Dedifferentiated amniotic fluid mesenchymal stem cell (primary cell): ENCODE measurements at regions not wholly inside any gene's neighbourhood (a gene's known extent, or its start where the extent isn't known, plus 50 kb on each side); places are given as distances from the start of the nearest gene placed in this dataset.

Experiments
- DNase-seq: peaks from one replicate; pipeline ENCODE4 v3.0.0-alpha.2; 2016; ENCODE audit errors: extremely low spot score

DNA sequence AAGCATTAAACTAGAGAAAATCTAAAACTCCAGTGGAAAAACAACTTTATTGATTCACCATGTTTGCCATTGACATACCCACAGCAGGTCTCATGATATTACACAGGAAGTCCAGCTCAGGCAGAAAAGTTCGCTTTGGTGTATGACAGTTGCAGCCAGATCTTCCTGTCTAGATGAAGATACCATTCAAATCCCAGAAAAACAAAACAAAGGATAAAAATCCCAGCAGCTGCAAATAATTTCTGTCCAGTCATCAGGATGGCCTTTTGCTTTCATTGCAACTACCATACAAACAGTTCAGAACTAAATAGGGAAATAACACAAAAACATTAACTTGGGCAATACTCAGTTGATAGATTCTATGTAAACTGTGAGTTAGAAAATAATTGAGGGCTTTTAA, 136.0 kb upstream of the NREP start:
- no peak for DNase-seq

DNA sequence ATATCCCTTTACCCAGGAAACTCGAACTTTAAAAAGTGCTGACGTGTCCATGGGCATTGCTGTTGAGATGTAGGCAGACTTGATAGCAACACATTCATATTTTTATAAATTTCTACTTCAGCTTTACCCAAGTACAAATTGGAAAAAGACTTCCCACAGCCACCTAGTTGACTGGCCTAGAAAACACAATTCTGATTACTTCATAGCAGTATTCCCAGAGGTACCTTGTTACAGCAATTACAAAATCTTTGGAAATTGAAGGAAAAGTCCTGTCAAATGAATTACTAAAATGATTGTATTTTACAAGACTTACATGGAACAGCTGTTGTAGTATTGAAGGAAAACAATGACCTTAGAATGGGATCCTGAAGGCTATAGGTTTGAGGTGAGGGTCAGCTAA, 130.7 kb upstream of the NREP start:
- no peak for DNase-seq

DNA sequence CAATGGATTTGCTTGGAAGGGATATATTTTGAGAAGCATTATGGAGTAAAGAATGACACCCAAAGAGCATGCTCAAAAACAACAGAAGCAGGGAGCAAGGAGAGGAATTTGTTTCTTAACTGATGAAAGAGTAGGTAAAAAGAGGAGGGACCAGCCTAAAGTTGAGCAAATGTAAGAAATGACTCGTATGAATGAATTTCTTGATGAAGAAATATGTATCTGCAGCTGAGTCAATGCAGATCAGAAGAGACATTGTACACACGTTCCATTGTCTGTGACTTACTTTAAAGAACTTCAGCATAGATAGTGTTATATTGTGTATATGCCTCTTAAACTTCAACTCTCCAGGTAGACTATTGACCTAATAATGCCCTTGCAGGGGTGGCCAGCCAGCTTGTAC, 112.7 kb upstream of the NREP start:
- peak; percentile 51 for DNase-seq

DNA sequence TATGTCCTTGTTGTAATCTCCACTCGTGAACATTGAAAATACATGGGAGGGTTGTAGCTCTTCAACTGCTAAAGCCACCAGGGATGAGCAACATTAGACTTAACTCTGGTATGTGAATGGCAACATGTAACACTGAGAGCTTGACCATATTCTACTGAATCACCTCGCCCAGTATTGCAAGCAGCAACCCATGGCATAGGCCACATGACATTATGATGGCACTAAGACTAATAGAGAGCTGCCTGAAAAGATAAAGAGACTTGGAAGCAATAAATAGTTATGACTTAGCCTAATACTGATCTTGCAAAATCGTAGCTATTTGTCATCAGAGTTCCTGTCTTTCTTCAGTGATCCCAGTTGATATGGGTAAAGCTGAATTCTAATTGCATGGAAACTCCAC, 108.4 kb upstream of the NREP start:
- DNase-seq = no peak

DNA sequence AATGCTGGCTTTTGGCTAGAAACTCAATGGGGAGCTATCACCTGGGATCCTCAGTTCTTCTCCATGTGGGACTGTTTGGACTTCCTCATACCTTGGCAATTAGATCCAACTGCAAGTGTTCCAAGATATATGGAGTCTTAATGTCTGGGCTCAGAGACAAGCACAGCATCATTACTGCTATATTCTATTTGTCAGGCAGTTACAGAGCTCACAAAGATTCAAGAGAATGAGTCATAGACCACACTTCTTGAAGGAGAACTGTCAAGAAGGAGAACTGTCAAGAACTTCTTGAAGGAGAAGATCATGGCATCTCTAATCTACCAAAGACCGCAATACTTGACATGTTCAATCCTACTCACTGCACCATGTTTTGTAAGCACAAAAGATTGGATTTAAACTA, 106.8 kb upstream of the NREP start:
- DNase-seq = no peak

DNA sequence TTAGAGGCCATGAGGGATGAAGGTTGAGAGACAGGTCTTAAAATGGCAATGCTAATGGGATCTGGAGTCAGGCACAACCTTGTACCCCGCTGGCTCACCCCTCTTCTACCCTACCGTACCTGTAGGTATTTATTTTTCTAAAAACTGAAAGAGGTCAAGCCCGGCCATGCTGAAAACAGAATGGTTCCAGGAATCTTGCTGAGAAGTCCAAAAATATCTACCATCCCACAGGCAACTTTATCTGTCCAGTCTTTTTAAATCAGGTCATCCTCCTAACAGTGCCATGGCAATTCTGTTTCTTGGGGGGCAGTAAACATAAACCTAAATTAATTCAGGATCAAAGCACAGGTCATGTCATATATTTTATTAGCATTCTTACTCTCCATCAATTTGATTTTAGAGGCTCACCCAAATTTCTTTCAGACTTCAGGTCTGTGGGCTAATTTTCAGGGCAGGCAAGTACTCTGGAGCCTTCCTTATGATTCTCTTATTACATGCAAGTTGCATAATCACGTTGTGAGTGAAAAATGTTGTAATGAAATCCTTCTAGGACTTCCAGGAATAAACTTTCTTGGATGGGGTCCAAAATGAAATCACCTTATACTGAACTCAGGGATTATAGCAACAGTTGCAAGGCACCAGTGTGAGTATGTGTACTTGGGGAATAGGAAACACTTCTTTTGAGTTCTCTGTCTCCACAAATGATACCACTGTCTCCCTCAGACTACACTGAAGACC, 102.7 kb upstream of the NREP start:
- peak; percentile 90 for DNase-seq

DNA sequence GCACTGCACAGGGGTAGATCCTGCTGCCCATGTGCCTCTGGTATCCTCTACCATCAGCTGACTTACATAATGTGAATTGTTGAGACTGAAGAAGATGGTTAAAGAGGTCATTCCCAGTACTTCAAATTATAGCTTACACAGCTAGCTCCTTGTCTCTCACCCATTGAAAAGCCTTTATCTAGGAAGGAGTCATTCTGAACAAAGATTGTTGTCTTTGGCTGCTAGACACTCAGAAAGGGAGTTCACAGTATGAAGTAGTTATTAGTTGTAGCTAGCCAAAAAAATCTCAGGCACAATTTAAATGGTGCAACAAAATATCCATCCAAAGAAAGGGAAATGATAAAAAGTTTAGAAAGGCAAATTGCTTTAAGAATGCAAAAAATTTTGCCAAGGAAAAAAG, 102.0 kb upstream of the NREP start:
- peak; percentile 58 for DNase-seq

DNA sequence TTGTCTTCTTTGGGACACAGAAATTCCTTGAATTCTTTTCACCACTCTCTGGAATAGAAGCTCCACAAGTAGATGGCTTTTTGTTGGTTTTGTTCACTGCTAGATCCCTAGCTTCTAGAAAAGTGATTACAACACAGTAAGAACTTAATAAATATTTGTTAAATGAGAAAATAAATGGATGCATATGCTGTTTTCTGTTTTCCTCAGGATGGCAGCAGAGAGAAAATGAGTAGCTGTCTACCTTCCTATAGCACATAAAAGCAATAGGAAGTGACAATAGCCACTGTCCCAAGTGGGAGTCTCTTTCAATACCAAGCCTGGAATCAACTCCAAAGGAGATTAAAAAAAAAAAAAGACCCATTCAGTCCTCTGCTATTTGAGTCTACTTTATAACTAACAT, 100.6 kb upstream of the NREP start:
- no peak for DNase-seq

DNA sequence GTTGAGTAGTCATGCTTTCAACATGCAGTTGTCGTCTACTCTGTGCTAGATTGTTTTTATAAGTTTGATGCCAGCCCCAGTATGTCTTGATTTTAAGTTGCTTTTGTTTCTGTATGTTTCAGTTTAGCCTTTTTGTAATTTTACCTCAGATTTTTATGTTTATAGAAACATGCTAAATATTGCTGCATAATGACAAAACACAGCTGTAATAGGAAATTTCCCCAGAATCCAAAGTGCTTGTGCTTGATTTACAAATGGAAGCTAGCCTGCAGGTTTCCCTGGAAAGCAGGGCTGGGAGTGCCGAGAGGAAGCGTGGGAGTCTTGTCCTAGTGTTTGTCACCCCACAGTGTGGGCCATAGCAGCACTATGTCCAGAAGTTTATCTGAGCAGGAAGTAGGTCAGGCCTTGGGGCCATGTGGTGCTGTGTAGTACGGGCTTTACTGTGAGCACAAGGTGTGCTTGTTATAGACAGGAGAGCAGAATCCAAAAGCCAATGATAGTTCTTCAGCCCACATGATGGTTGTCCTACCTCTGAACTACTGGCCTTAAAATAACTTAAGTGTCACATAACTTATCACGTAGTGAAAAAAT, 100.0 kb upstream of the NREP start:
- DNase-seq = no peak

DNA sequence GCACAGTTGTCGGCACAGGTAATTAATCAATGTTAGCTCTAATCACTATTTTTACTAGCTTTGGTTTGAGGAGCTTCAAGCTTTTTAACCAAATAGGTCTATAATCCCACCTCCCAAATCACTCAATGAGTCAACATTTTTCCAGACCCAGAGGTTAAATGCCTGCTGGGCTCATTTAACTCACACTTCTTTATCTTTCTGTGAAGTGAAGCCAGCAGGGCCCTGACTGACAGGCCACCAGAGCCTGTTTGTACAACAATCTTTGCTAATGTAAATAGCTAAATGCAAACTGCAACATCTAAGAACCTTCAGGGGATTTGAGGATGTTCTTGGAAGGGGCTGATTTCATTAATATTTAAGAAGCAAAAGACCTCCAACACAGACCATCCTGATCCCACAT, 98.4 kb upstream of the NREP start:
- no peak for DNase-seq

DNA sequence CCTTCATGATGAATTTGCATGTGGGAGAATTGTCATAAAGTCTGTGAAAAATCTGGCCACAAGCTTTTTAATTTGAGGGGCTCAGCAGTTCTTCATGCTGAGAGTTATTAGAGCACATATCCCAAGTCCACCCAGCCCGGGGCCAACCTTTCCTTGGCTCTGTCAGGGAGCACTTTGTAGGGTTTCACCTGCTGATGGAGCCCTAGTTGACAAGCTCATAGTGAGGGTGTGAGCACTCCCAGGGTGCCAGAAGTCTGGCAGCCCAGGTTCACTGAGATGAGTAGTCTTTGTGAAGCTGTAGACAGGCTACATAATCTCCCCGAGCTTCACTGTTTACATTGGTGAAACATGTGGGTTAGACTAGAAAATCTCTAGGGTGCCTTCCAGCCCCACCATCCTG, 97.2 kb upstream of the NREP start:
- DNase-seq = no peak

DNA sequence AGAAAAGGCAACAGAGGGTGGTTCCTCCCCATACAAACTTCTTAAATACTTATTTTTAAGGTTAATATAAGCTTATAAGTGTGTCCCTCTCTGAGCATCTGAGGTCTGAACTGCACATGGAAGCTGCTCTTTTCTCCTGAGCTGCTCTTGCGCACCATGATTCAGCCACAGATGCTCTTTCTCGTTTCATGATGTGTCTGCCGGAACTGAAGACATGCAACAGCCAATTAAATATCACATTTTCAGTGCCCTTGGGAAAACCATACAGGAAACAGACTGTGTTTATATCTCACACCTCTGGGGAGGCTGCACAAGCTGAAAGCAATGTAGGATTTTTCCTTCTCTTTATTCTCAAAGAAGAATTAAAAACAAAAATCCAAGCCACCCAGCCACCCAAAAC, 96.8 kb upstream of the NREP start:
- no peak for DNase-seq

DNA sequence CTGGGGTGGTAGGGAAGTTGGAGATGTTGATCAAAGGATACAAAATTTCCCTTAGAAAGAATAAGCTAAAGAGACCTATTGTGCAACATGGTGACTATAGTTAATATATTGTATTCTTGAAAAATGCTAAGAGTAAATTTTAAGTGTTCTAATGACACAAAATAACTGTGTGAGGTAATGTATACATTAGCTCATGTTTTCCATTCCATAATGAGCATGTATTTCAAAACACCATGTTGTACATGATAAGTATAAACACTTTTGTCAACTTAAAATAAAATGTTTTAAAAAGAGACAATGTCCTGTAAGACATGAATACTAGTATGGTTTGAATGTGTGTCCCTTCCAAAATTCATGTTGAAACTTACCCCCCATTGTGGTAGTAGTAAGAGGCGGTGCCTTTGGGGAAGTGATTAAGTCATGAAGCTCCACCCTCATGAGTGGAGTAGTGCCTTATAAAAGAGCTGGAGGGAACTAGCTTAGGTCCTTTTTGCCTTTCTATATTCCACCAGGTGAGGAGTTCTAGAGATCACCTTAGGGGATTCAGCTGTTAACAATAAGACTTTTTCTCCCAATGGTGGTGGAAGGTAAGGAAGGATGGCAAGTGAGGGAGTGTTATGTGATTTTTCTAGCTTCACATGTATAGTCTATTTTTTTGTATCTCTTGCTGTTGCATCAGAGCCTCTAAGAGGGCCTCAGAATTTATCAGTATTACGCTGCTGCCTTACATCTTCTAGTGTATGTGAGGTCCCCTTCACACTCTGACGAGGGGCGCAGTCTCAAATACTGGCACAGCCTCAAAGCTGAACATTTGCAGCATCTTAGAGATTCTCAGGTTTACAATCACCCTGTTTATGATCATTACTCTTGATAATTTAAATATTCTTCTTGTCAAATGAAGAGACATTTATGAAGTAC, 94.9 kb upstream of the NREP start:
- no peak for DNase-seq

DNA sequence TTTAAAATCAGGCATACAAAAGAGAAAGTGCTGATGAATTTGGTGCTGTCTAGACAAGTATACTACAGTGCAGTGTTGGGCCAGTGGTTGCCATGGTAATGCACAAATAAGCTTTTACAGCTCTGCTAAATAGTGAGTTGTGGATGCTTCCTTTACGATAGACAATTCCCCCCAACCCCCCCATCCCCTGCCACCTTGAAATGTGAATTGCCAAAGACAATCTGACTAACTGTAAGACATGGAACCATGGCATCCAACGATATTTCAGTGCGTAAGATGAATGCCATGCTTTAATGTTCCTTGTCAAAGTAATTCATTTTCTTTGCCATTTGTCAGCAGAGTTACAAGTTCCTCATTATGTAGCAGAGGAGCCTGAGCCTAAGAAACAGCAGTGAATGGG, 91.5 kb upstream of the NREP start:
- DNase-seq = no peak

DNA sequence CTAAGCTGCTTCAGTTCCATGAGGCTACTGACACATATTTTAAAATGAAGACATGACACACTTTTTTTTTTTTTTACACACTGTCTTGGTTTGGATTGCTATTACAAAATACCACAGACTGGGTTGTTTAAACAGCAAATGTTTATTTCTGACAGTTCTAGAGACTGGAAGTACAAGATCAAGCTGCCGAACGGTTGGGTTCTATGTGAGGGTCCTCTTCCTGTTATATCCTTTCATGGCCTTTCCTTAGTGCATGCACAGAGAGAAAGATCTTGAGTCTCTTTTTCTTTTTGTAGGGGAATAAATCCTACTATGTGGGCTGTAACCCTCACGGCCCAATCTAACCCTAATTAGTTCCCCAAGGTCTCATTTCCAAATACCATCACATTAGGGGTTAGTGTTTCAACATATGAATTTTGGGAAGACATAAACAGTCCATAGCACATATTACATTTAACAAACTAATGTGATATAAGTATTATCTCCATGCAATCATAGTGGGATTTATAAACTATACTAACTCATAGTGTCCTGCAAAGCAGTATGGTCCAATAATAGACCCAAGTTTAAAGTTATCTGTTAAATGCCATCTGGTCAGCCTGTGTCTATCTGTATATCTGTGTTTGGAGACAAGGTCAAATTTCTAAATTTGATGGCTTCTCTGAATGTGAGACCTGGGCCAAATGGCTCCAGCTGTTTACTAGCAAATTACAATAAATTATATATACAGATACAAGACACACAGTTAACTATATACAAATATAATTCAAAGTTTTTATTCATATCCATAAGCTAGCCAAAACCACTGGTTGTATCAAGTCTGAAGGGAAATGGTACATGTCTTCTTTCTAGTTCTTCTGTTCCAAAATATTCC, 90.3 kb upstream of the NREP start:
- no peak for DNase-seq

DNA sequence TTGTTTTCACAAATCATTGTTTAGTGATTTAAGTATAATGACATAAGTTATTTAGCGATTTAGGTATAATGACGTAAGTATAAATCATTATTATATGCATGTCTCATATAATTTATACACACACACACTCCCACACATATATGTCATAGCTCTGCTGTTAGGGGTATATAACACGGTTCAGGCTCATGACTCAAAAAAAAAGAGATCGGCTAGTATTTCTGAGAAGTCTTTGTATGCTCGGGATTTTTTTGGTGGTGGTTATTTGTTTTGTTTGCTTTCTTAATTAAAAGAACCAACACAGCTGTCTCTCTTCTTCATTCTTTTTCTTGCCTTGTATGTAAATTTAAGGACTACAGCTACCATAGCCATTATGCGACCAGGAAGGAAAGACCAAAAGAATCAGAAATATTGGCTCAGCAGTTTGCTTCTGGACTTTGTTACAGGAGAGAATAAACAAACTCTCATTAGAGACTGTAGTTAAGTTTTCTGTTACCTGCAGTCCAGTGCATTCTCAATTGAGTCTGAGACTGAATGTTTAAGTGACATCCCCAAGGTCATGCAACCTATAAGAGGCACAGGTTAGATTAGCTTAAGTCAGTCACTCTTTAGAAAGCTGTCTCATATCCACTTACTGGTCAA, 83.2 kb upstream of the NREP start:
- DNase-seq = no peak

DNA sequence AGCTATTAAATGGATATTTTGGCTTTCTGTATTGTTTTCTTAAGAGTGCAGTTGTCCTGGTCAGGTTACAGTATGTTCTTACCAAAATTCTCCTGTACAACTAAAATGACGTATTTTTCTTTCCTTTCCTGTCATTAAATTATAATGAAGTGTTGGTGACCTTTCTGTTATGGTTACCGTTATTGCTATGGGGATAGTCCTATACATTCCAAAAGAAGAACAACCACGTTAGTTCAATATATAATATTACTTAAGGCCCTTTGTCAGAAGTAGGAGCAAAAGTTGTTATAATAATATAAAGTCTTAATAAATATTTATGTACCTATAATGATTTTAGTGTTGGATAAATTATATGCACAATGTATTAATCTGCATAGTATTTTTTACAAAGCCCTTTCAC, 82.4 kb upstream of the NREP start:
- no peak for DNase-seq

DNA sequence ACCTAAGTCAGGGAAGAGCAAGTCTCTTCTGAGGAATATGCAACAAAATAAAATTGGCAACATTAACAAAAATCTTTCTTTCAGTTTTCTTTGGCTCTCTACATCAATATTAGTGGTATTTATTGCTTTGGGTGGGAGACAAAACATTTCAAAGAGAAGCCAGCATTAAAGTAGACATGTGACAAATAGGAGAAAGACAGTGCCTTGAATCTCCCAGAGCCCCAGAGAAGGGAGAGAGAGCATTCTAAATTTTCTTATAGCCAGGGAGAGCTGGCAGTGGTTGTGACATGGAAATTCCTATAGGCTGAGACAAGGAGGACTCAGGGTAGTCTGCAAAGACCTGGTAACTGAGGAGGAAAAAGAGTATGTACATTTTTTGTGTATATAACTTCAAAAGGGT, 79.4 kb upstream of the NREP start:
- no peak for DNase-seq

DNA sequence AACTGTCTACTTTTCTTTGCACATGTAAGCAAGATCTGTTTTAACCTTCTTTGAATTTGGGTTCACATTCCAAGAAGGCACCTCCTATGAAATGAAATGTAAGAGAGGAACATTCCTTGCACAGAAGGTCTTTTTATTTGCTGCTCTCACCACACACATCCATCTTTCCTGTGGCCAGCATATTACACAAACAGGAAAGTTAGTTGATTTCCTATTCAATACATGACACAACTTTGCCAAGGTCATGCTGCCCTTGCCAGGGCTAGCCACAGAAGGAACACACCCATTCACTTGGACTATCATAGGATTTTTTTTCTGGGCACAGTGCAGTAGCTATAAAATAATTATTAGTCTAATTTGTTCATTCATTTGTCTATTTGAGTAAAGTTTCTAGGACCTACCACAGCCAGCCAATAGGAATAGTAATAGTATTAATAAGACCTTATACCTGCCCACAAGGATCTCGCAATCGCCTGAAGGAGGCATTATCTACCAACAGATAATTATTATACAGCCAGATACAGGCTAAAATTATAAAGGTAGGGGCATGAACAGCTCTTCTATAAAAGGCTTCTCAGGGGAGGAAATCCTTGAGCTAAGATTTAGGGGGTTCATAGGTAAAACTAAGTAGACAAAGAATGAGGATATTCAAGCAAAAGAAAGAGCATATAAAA, 78.1 kb upstream of the NREP start:
- DNase-seq = no peak

DNA sequence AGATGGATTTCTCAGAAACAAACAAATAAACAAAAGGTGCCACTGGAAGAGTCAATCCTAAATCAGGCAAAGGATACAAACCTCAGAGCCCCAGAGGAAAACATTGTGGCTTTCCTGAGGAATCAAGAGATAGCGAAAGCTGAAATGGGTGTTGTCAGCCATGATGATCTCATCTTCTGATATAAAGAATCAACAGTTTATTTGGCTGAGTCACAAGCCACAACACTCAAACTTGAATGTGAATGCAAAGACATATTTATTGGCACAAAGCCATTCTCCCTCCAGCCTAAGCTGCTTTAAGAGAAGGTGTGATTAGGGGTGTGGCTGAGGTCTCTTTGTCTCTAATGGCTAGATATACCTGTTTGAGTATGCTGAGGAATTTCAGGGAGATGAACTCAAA, 73.3 kb upstream of the NREP start:
- no peak for DNase-seq

DNA sequence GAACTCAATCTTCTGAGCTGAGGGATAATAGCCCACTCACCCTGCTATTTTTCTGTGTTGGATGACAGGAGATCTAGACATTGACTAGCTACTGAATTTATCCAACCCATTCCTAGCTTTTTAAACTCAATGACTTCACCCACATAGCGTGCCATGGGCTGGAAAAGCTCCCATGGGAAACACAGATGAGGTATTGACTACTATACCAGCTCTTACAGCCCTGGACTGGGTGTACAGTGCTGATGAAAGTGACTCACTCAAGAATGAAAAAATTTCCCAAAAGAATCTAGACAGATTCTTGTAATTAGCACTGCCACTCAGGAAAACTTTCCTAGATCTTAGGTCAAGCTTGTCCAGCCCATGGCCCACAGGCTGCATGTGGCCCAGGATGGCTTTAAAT, 72.7 kb upstream of the NREP start:
- DNase-seq = peak; percentile 65
